NOMO-1 treated with dmso at 0.1 percent for 144 hours (cell line): ENCODE measurements at regions not wholly inside any gene's neighbourhood (a gene's known extent, or its start where the extent isn't known, plus 50 kb on each side); places are given as distances from the start of the nearest gene placed in this dataset.
"Not testable (repeated sequence)": the region's sequence is repeated elsewhere in the genome, so short reads cannot be mapped to it uniquely, and the experiment has no call there.

Experiments
- DNase-seq: peaks from one replicate; lab custom pipeline; 2025; ENCODE audit not compliant: unreplicated experiment; lab: John Stamatoyannopoulos, UW

DNA sequence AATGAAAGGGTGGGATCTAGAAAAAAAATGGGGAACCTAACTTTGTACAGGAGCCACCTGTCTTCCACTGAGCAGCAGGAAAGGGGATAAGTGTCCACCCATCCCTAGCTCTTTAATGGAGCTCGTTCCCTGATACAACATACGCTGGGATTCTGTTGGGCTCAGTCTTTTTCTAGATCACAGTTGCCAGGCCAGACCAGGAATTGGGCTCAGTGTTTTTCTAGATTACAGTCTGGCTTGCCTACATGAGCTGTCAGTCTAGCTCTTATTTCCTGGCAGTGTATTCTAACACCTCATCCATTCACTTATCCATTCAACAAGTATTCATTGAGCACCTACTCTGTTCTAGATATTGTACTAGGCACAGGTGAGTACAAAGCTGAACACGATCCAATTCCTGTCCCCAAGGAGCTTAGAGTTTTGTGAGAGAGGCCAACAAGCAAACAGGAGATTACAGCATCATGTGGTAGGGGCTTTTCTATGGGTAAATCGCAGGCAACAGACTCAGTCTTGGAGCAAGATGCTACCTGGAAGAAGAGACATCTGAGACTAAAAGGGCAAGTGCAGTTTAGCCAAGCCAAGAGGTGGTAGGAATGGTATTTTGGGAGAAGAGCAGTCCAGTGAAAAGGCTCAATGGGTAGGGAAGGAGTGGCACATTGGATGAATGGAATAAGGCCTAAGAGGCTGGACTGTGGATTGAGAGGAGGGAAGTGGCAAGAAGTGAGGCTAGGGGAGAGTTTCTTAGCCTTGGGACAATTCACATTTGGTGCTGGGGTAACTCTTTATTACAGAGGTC, 138.0 kb upstream of the HS3ST2 start:
- no peak for DNase-seq

DNA sequence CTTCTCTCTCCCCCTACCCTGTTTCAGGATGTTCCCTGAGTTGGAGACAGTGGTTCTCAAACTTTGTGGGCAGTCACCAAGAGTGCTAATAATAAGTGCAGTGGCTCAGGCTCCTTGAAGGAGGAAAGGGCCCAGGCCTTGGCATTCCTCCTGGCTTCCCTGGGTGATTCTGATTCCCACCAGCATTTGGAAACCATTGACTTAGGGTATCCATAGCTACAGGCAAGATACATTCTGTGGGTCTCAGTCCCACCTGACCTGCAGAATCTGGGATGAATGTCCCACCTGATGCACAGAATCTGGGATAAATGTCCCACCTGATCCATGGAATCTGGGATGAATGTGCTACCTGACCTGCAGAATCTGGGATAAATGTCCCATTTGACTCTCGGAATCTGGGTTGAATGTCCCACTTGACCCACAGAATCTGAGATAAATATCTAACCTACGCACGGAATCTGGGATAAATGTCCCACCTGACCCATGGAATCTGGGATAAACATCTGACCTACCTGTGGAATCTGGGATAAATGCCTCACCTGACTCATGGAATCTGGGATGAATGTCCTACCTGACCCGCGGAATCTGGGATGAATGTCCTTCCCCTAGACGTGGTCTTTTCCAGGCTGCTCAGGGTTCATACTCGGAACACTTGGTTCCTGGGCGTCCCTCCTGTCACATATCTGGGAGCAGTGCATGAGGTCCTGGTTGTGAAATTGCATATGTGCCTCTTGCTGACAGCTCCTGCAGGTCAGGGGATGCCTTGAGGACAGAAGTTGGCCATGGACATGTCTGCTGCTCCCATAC, 136.7 kb upstream of the HS3ST2 start:
- DNase-seq: no peak

DNA sequence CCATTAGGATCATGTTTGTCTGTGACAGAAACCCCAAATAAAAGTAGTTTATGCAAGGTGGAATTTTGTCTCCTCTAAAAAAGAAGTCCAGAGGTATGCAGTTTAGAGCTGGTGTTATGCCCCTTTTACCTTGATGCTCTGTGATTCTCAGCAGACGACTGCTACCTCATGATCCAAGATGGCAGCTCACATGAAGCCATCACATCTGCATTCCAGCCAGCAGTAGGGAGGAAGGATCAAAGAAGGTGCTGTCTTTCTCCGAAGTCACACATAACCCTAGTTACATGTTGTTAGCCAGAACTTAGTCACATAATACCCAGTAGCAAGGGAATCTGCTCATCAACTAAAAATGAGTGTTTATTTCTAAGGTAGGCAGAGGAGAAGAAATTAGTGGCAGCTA, 135.7 kb upstream of the HS3ST2 start:
- DNase-seq: no peak

DNA sequence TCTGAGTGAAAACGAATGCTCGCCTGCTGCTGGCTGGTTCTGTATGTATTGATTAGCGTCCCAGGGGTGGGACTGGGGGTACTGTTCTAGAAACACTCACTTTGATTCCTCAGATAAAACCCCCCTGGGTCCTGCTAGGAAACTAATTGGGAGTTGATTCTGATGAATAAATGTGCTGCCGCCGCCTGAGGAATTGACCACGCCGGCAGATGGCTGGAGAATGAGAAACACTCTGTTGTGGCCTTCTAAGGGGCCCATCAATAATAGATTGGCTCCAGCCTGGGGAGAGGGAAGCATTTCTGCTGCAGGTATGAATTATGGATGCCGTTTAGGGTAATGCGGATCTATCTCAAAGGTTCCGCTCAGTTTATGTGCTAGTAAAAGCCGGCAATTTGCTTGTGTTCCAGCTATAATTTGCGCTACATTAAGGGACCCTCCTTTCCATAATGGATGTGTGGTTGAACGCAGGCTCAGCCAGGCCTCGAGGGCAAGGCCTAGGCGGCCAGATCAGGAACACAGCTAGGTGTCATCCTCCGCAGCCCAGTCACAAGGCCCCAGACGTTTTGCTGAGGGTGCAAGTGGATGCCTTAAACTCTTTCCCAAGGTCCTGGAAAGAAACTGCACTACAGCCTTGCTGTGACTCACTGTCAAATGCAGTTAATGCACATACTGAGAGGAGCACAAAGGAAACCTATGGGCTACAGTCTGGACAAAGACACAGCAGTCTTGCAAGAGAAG, 132.2 kb upstream of the HS3ST2 start:
- no peak for DNase-seq

DNA sequence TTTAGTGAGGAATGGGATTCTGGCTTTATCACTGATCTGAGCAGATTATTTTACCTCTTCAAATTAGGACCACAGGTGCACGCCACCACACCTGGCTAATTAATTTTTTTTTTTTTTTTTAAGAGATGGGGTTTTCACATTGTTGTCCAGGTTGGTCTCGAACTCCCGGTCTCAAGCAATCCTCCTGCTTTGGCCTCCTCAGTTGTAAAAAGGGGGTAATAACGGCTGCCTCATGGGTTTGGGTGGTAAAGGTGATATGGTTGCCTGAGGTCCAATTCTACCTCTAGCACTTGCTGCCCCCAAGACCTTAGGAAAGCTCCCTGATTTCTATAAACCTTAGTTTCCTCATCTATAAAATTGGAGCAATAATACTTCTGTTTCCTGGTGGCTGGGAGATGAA, 130.7 kb upstream of the HS3ST2 start:
- no peak for DNase-seq

DNA sequence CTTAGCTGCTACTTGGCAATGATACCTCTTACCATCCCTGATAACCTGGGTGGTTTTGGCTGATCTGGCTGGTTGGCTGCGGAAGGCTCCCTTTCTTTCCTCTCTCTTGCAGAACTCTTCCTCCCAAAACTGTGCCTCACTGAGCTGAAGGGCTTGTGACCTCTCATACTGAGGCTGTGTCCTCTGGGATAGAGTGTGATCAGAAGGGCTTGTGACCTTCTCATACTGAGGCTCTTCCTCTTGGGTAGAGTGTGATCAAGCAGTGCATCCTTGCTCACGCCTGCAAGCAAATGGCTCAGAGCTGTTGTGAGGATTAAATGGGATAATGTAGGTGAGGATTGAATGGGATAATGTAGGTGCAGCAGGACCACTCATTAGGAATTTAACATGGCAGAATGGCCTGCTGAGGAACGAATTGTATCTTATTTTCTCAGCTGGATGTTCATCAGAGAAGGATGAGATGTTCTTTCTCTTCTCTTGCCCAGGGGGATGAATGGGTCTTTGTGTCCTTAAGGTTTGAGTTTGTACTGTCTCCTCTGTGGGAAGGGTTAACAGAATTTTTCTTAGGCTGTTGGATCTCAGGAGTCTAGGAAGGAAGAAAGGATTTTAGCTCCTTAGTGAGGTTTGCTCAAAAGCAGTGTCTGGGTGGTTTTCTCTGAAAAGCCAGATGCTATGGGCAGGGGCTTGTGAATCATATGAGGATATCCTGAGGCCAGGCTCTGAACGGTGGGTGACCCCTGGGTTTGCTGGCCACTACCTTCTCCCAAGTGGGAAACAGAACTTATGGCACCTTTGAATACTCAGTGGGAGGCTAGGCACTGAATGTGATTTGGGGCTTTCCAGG, 130.0 kb upstream of the HS3ST2 start:
- DNase-seq: no peak

DNA sequence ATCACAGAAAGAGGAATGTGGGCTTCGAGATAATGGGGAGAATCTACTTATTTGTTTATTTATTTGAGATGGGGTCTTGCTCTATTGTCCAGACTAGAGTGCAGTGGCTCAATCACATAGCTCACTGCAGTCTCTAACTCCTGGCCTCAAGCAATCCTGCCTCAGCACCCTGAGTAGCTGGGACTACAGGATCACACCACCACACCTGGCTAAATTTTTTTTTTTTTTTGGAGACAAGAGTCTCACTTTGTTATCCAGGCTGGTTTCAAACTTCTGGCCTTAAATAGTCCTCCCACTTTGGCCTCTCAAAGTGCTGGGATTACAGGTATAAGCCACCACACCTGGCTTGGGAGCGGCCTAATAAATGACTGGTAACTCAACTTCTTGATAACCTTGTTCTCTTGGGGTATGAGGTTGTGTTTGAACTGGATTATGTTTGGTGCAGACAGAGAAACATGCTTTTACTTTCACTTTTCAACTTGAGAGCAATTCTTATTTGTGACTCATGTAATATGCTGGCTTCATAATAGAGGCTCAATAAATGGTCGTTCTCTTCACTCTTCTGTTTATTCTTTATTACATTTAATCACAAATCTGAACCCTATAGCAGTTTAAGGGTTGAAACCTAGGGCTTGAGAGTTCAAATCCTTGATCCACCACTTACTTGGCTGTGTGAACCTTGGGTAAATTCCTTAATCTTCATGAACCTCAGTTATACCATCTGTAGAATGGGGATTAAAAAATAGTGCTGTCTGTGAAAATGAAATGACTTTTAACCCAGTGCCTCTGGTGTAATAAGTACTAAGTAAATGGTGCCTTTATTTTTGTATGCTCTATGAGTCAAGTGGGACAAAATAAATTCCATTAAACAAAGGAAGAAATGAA, 129.1 kb upstream of the HS3ST2 start:
- no peak for DNase-seq

DNA sequence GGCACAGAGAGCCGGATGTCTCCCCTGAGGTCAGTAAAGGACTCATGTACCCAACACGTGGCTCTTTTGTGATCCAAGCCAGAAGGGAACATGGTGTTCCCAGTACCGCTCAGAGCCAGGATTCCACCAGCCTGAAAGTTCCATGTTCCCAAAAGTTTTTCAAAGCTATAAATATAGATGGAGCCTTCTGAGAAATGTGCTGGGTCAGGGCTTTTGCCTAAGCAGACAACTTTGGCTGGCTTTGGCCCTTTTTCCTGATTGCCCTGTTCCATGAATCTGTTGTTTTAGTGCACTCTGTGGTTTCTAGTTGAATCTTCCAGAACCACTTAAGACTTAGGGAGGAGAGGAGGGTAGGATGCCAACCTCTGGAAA, 128.5 kb upstream of the HS3ST2 start:
- no peak for DNase-seq

DNA sequence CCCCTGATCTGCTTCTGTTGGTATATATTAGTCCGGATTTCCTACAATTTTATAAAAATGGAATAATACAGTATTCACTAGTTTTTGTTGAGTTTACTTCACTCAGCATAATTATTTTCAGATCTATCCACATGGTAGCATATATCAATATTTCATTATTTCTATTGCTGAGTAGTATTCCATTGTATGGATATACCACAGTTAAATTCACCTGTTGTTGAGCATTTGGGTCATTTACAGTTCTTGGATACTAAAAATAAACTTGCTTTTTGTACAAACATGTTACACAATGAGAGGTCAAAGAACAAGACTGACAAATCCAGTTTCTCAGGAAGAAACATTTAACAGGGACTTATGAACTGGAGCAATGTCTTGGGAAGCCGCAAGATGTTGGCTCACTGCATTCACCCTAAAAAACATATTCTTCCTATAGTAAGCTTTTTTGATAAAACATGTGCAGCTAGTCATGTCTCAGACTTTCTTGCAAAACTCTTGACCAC, 126.9 kb upstream of the HS3ST2 start:
- DNase-seq: no peak

DNA sequence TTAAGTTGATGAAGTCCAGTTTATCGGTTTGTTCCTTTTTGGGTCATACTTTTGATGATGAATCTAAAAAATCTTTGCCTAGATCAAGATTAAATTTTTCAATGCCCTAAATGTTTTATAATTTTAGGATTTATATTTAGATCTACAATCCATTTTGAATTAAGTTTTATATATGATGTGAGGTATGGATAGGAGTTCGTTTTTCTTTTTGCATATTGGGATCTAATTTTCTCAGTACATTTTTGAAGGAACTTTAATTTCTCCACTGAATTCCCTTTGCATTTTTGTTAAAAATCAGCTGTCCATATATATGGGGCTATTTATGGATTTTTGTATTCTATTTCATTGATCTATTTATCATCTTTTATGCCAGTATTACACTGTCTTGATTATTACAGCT, 125.5 kb upstream of the HS3ST2 start:
- DNase-seq: no peak

DNA sequence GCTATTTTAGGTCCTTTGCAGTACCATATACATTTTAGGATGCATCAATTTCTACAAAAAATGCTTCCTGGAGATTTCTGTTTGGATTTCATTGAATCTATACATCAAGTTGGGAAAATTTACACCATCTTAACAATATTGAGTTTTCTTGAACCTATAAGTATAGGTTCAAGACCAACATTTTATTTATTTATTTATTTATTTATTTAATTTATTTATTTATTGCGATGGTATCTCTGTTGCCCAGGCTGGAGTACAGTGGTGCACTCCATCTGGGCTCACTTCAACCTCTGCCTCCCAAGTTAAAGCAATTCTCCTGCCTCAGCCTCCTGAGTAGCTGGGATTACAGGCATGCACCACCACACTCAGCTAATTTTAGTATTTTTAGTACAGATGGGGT, 125.0 kb upstream of the HS3ST2 start:
- DNase-seq: no peak

DNA sequence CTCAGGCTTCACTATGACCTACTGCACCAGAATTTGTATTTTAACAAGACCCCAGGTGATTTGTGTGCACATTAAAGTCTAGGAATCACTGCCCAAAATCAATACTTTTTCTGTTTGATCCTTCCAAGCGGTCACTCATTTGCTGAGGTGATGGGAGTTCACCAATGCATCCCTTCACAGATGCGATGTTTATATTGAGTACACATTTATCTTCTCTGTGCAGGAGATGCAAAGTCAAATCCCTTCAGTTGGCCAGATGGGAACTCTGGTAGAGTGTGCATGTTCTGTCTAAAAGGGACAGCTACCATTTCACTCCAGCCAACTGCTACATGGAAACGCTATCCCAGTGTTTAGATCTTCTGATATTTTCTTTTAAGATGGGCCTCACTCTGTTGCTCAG, 122.6 kb upstream of the HS3ST2 start:
- no peak for DNase-seq

DNA sequence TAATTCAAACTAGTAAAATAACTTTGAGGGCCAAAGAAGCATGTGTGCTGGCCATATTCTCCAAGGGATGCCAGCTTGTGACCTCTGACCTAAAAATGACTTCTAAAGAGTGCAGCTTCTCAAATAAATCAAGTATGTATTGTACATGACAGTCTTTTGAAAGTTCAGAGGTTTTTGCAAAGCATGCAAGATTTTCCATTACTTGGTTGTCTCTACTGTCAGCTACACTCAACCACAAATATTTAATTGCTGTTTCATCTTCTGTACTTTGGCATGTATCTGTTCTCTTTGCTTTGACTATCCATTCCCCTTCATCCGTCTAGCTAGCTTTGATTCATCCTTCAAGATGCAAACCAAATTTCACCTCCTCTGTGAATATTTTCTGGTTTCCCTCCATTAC, 121.9 kb upstream of the HS3ST2 start:
- DNase-seq: no peak

DNA sequence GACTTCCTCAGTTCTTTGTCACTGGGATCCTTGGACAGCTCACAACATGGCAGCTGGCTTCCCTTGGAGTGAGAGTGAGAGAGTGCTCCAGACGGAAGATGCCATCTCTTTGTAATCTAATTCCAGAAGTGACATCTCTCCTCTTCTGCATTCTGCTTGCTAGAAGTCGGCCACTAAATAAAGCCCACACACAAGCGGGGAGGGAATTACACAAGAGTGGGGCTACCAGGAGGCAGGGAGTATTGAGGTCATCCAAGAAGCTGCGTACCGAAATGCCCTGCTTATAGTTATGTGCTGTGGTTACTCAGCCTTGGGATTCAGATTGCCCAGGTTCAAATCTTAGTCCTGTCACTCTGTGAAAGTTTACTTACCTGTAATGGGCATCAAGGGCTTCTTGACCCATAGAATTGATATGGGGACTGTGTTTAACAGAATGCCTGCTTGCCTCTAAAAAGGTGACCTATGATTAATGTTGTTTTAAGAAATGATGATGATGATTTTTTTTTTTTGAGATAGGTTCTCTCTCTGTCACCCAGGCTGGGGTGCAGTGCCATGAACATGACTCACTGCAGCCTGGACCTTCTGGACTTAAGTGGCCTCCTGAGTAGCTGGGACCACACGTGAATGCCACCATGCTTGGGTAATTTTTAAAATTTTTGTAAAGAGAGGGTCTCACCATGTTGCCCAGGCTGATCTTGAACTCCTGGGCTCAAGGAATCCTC, 120.9 kb upstream of the HS3ST2 start:
- DNase-seq: no peak

DNA sequence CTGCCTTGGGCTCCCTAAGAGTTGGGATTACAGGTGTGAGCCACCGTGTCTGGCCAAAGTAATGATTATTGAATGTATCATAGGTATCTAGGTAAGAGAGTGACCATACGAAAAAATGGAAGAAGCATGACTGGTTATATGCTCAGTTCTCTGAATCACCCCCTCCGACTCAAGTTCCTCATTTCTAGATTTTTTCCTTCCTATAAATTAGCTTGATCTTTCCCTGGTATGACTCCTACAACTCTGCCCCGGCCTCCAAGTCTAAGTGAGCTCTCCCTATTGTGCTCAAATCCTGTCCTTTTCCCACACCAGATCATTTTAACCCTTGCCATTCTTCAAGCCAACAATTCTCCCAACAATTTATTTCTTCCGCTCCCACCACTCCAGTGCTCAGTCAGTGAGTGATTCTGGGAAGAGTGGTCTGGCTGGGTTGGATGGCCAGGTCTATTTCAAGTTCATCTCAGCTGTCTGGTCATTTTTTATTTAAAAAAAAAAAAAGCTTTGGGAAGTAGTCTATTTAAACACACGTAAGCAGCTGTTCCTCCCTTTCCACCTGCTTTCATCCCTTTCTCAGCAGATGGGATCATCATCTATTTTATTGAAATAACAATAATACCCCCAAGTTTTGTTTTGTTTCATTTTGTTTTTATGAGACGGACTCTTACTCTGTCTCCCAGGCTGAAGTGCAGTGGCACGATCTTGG, 120.2 kb upstream of the HS3ST2 start:
- DNase-seq: peak; percentile 2

DNA sequence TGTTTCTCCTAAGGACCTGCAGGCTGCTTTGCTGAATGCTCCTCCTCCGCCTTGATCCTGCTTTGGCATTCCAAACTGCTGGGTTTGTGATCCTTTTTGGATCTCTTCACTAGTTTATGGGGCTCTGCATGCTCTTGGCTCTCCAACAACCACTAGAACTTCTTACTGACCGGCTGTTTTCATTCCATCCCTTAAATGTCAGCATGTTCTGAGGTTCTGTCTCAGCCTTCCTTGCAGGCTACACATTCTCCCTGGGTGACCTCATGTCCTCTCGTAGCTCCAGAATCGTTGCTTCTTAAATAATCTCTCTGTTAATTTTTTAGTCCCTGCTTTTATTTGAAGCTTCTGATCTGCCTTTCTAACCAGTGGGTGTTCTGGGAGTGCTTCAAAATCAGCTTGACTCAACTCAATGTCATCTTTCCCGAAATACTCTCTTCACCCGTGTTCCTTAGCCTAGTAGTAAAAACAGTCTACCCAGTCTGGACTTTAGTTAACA, 119.0 kb upstream of the HS3ST2 start:
- no peak for DNase-seq

DNA sequence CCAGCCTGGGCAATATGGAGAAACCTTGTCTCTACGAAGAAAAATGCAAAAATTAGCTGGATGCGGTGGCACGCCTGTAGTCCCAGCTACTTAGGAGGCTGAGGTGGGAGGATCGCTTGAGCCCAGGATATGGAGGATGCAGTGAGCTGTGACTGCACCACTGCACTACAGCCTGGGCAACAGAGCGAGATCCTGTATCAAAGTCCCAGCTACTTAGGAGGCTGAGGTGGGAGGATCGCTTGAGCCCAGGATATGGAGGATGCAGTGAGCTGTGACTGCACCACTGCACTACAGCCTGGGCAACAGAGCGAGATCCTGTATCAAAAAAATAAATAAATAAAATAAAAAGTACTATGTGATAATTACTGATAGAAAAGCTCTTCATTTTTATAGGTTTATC, 118.2 kb upstream of the HS3ST2 start:
- DNase-seq: not testable (repeated sequence)

DNA sequence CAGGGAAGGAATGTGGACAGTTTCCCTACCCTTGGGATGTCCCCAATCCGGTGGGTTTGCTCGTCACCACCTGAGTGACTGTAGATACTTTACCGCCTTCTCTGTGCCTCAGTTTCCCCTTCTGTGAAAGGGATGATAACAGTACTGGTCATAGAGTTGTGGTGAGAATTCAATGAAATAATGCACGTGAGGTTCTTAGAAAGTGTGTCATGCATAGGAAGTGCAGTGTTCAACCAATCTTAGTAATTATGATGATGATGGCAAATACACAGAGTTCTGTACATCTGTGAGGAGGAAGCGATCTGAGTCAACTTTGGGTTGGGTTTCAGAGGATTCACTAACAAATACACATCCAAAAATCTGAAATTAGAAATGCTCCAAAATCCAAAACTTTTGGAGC, 114.6 kb upstream of the HS3ST2 start:
- DNase-seq: no peak
